Kidney epithelial cell (primary cell): ENCODE measurements at regions not wholly inside any gene's neighbourhood (a gene's known extent, or its start where the extent isn't known, plus 50 kb on each side); places are given as distances from the start of the nearest gene placed in this dataset.

Experiments
- DNase-seq: peaks from one replicate; pipeline ENCODE4 v3.0.0-alpha.2; 2010; ENCODE audit warnings: low read depth
- H3K27me3 ChIP-seq: 2 replicates; pipeline ENCODE4 v1.6.0; 2011; ENCODE audit warnings: low read length; ENCODE audit not compliant: control insufficient read depth, insufficient read depth
- H3K36me3 ChIP-seq: 2 replicates; pipeline ENCODE4 v1.5.1; 2011; ENCODE audit warnings: low read length; ENCODE audit not compliant: control insufficient read depth, insufficient read depth
- H3K4me3 ChIP-seq: 2 replicates; pipeline ENCODE4 v1.5.1; 2011; ENCODE audit warnings: low read depth, mild to moderate bottlenecking, control low read depth, low read length
- TF ChIP-seq, protein P1 (sequence below): IDR thresholded peaks from 2 replicates; pipeline ENCODE4 v1.5.1; 2011; ENCODE audit warnings: mild to moderate bottlenecking, moderate library complexity, low read length, control low read depth, inconsistent platforms; ENCODE audit not compliant: insufficient read depth, poor library complexity, severe bottlenecking

- H3K36me3 ChIP-seq, result no peaks in the 10 kb centered on the region
- H3K4me3 ChIP-seq, result no peak overlapping the region
- H3K27me3 ChIP-seq, result no peaks in the 10 kb centered on the region
- TF ChIP-seq, protein P1, sequence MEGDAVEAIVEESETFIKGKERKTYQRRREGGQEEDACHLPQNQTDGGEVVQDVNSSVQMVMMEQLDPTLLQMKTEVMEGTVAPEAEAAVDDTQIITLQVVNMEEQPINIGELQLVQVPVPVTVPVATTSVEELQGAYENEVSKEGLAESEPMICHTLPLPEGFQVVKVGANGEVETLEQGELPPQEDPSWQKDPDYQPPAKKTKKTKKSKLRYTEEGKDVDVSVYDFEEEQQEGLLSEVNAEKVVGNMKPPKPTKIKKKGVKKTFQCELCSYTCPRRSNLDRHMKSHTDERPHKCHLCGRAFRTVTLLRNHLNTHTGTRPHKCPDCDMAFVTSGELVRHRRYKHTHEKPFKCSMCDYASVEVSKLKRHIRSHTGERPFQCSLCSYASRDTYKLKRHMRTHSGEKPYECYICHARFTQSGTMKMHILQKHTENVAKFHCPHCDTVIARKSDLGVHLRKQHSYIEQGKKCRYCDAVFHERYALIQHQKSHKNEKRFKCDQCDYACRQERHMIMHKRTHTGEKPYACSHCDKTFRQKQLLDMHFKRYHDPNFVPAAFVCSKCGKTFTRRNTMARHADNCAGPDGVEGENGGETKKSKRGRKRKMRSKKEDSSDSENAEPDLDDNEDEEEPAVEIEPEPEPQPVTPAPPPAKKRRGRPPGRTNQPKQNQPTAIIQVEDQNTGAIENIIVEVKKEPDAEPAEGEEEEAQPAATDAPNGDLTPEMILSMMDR, result no peak
- no peak for DNase-seq
These were observed 66.6 kb upstream of the KSR1 start for GRCh38 chr17:27389542-27390140.

DNA sequence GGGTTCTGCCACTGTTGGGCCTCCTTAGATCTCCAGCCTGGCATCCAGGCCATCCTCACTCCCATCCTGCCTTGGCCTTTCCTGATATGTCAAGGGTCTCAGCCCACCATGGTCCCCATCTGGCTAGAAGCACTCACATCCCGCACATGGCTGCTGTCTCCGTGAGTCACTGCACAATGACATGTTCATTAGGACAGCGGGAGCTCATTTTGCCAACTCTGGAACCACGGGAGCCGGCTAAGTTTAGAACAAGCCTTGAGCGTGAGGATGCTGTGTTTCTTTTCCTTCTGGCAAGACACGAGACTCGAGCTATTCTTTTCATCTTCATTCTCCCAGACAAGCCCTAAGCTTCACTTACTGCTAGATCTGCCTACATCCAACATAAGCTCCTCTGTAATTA, 65.7 kb upstream of the KSR1 start:
- Histone ChIP-seq H3K36me3 (no peaks in the 10 kb centered on the region), H3K4me3 (no peak overlapping the region), H3K27me3 (no peaks in the 10 kb centered on the region)
- TF ChIP-seq, protein P1, result no peak
- no peak for DNase-seq

- DNase-seq, result no peak
- Histone ChIP-seq H3K27me3 (no peaks in the 10 kb centered on the region), H3K36me3 (no peaks in the 10 kb centered on the region), H3K4me3 (no peak overlapping the region)
- TF ChIP-seq, protein P1, result no peak
These were observed 64.8 kb upstream of the KSR1 start for GRCh38 chr17:27391427-27391826.

- TF ChIP-seq, protein P1, result no peak
- DNase-seq, result no peak
These were observed 60.2 kb upstream of the KSR1 start for GRCh38 chr17:27396045-27396444.

DNA sequence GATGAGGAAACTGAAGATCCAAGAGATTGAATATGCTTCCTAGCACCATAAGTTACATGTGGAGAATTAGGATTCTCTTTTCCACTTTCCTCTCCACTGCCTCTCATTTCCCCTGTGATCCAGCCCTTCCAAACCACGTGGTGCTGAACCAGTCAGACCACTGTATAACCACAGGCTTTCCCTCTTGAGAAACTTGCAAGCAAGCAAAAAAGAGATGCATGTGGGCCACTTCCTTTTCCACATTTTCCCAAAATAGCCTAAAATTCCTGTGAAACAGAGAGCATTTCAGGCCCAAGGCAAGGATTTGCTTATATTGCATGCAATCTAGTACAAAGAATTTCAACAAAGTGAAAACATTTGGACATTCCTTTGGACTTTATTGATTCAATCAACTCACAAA, 59.3 kb upstream of the KSR1 start:
- Histone ChIP-seq H3K4me3 (no peak overlapping the region), H3K36me3 (no peaks in the 10 kb centered on the region), H3K27me3 (no peaks in the 10 kb centered on the region)
- no peak for DNase-seq
- TF ChIP-seq, protein P1, result no peak

More at GRCh38 chr17:27396045-27396444, 60.2 kb upstream of the KSR1 start:
- H3K27me3 ChIP-seq, result no peaks in the 10 kb centered on the region
- no peak overlapping the region for H3K4me3 ChIP-seq
- H3K36me3 ChIP-seq, result no peaks in the 10 kb centered on the region

GRCh38 chr17:27398691-27399090, 57.6 kb upstream of the KSR1 start:
- no peaks in the 10 kb centered on the region for H3K36me3 ChIP-seq
- TF ChIP-seq, protein P1, result no peak
- DNase-seq, result no peak
- H3K4me3 ChIP-seq, result no peak overlapping the region
- no peaks in the 10 kb centered on the region for H3K27me3 ChIP-seq
